Stimulated activated naive B cell treated with anti-CD40 and anti-IgM and Interleukin-4, amounts not matched to agents 10 μg/mL and 1 μg/mL and 100 μg/mL, for 72 hours (primary cell): ENCODE measurements at regions not wholly inside any gene's neighbourhood (a gene's known extent, or its start where the extent isn't known, plus 50 kb on each side); places are given as distances from the start of the nearest gene placed in this dataset.
A peak's percentile ranks its signal among the peaks of the same experiment; 100 is the strongest.

Source experiments
- ATAC-seq, 2 donors: fragments of 150-1000 bp; cut with Tn5 transposase; replicated peaks; 2 replicates each; pipeline ENCODE4 v1.10.0; 2021; ENCODE audit warnings: moderate library complexity in 1 of 2
- DNase-seq: peaks from one replicate; pipeline ENCODE4 v3.0.0; 2021
- H3K27ac Mint-ChIP-seq: one replicate; pipeline ENCODE4 v1.8.0; 2022; ENCODE audit warnings: mild to moderate bottlenecking, mixed read lengths
- H3K27me3 Mint-ChIP-seq, 2 donors: one replicate each; pipeline ENCODE4 v1.8.0; 2022; ENCODE audit warnings: mixed read lengths in 2 of 2
- H3K36me3 Mint-ChIP-seq, 2 donors: one replicate each; pipeline ENCODE4 v1.8.0; 2022; ENCODE audit warnings: mixed read lengths in 2 of 2, mild to moderate bottlenecking in 1 of 2
- H3K4me1 Mint-ChIP-seq, 2 donors: one replicate each; pipeline ENCODE4 v1.8.0; 2022; ENCODE audit warnings: mixed read lengths in 2 of 2, mild to moderate bottlenecking in 1 of 2
- H3K4me3 Mint-ChIP-seq, 2 donors: one replicate each; pipeline ENCODE4 v1.8.0; 2022; ENCODE audit warnings: mild to moderate bottlenecking in 2 of 2, mixed read lengths in 2 of 2, moderate library complexity in 1 of 2
- H3K9me3 Mint-ChIP-seq, 2 donors: one replicate each; pipeline ENCODE4 v1.8.0; 2022; ENCODE audit warnings: mixed read lengths in 2 of 2, mild to moderate bottlenecking in 1 of 2

GRCh38 chr20:36097337-36098151 is 57.0 kb upstream of the EPB41L1 start:
- ATAC-seq (peak in 1 of 2 donors; percentile 12), DNase-seq (no peak)
- Mint-ChIP-seq H3K36me3 (peaks cover 4 to 8% of the 10 kb centered on the region in 2 donors), H3K9me3 (no peaks in the 10 kb centered on the region), H3K27me3 (peaks cover 16 to 18% of the 10 kb centered on the region in 2 donors), H3K4me1 (peaks cover 27 to 39% of the 10 kb centered on the region in 2 donors), H3K27ac (peak overlapping the region; percentile 83), H3K4me3 (peak overlapping the region; percentile 17 to 32)

- Mint-ChIP-seq H3K4me3 (no peak overlapping the region), H3K27ac (peak overlapping the region; percentile 16), H3K27me3 (peaks cover 8 to 10% of the 10 kb centered on the region in 2 donors), H3K9me3 (no peaks in the 10 kb centered on the region), H3K4me1 (peaks cover 22 to 31% of the 10 kb centered on the region in 2 donors), H3K36me3 (peaks cover 0 to 4% of the 10 kb centered on the region in 2 donors)
- peak; percentile 89 for ATAC-seq
- DNase-seq = peak; percentile 62
Measured at GRCh38 chr20:36098364-36098763, 56.2 kb upstream of the EPB41L1 start.

- no peaks in the 10 kb centered on the region for H3K9me3 Mint-ChIP-seq
- ATAC-seq (no peak), DNase-seq (no peak)
- H3K4me1 Mint-ChIP-seq = peaks cover 21 to 27% of the 10 kb centered on the region in 2 donors
- peaks cover 4 to 7% of the 10 kb centered on the region in 2 donors for H3K27me3 Mint-ChIP-seq
- H3K27ac Mint-ChIP-seq = no peak overlapping the region
- no peak overlapping the region for H3K4me3 Mint-ChIP-seq
- H3K36me3 Mint-ChIP-seq = peaks cover 0 to 3% of the 10 kb centered on the region in 2 donors
Measured at GRCh38 chr20:36099106-36099505, 55.4 kb upstream of the EPB41L1 start.

GRCh38 chr20:36101192-36101591 is 53.3 kb upstream of the EPB41L1 start:
- Mint-ChIP-seq H3K4me1 (peaks cover 19 to 23% of the 10 kb centered on the region in 2 donors), H3K36me3 (no peaks in the 10 kb centered on the region), H3K27ac (no peak overlapping the region), H3K9me3 (no peaks in the 10 kb centered on the region), H3K27me3 (peaks cover 0 to 9% of the 10 kb centered on the region in 2 donors), H3K4me3 (no peak overlapping the region)
- DNase-seq (no peak), ATAC-seq (no peak)

- ATAC-seq = no peak
- Mint-ChIP-seq H3K4me1 (peaks cover 15 to 17% of the 10 kb centered on the region in 2 donors), H3K27me3 (peaks cover 0 to 9% of the 10 kb centered on the region in 2 donors)
Measured at GRCh38 chr20:36102306-36102705, 52.2 kb upstream of the EPB41L1 start.

GRCh38 chr20:36102809-36103596 is 51.5 kb upstream of the EPB41L1 start:
- DNase-seq (no peak), ATAC-seq (no peak)
- peaks cover 8 to 10% of the 10 kb centered on the region in 2 donors for H3K4me1 Mint-ChIP-seq
- no peak overlapping the region for H3K27ac Mint-ChIP-seq
- no peak overlapping the region for H3K4me3 Mint-ChIP-seq
- H3K27me3 Mint-ChIP-seq = peaks cover 0 to 9% of the 10 kb centered on the region in 2 donors
- H3K36me3 Mint-ChIP-seq = no peaks in the 10 kb centered on the region
- no peaks in the 10 kb centered on the region for H3K9me3 Mint-ChIP-seq

More at GRCh38 chr20:36102306-36102705, 52.2 kb upstream of the EPB41L1 start:
- no peak overlapping the region for H3K4me3 Mint-ChIP-seq
- DNase-seq = no peak
- H3K9me3 Mint-ChIP-seq = no peaks in the 10 kb centered on the region
- H3K36me3 Mint-ChIP-seq = no peaks in the 10 kb centered on the region
- H3K27ac Mint-ChIP-seq = no peak overlapping the region

- Mint-ChIP-seq H3K4me1 (peaks cover 0 to 3% of the 10 kb centered on the region in 2 donors), H3K9me3 (no peaks in the 10 kb centered on the region), H3K36me3 (no peaks in the 10 kb centered on the region), H3K4me3 (no peak overlapping the region), H3K27me3 (peaks cover 0 to 9% of the 10 kb centered on the region in 2 donors), H3K27ac (no peak overlapping the region)
- ATAC-seq (no peak), DNase-seq (no peak)
Measured at GRCh38 chr20:36104244-36104643, 50.3 kb upstream of the EPB41L1 start.
